Neuronal stem cell (in vitro differentiated cells): ENCODE measurements at regions not wholly inside any gene's neighbourhood (a gene's known extent, or its start where the extent isn't known, plus 50 kb on each side); places are given as distances from the start of the nearest gene placed in this dataset.
"Not testable (repeated sequence)": the region's sequence is repeated elsewhere in the genome, so short reads cannot be mapped to it uniquely, and the experiment has no call there.

Experiments used
- DNase-seq: peaks from one replicate; pipeline ENCODE4 v3.0.0-alpha.2; 2013; ENCODE audit warnings: low spot score
- H2AFZ ChIP-seq: one replicate; pipeline ENCODE4 v1.6.1; 2013; ENCODE audit warnings: mild to moderate bottlenecking, low read length, inconsistent platforms
- H2AK5ac ChIP-seq: 2 replicates; pipeline ENCODE4 v1.6.1; 2013; ENCODE audit warnings: low read depth, mild to moderate bottlenecking, inconsistent platforms, low read length, moderate library complexity, mixed read lengths
- H2BK120ac ChIP-seq: 2 replicates; pipeline ENCODE4 v1.6.1; 2013; ENCODE audit warnings: low read depth, mild to moderate bottlenecking, inconsistent platforms, low read length, moderate library complexity, mixed read lengths
- H2BK12ac ChIP-seq: one replicate; pipeline ENCODE4 v1.6.1; 2013; ENCODE audit warnings: low read length, inconsistent platforms
- H2BK15ac ChIP-seq: 2 replicates; pipeline ENCODE4 v1.6.1; 2013; ENCODE audit warnings: mild to moderate bottlenecking, low read length, inconsistent platforms, mixed read lengths
- H2BK5ac ChIP-seq: one replicate; pipeline ENCODE4 v1.6.1; 2013; ENCODE audit warnings: inconsistent platforms, mild to moderate bottlenecking, low read length, moderate library complexity
- H3K14ac ChIP-seq: one replicate; pipeline ENCODE4 v1.6.1; 2013; ENCODE audit warnings: low read length, inconsistent platforms
- H3K18ac ChIP-seq: 2 replicates; pipeline ENCODE4 v1.6.1; 2013; ENCODE audit warnings: low read length, inconsistent platforms
- H3K23ac ChIP-seq: 2 replicates; pipeline ENCODE4 v1.6.1; 2013; ENCODE audit warnings: low read depth, mild to moderate bottlenecking, mixed read lengths, low read length, inconsistent platforms; ENCODE audit not compliant: poor library complexity
- H3K27ac ChIP-seq: replicated peaks from 3 replicates; pipeline ENCODE4 v1.5.1; 2013; ENCODE audit warnings: low read length, inconsistent platforms
- H3K27me3 ChIP-seq, 3 experiments: 2 replicates each; pipeline ENCODE4 v1.6.1; 2013; ENCODE audit warnings: low read length in 3 of 3, mild to moderate bottlenecking in 2 of 3, inconsistent platforms in 1 of 3, low read depth in 1 of 3, mixed read lengths in 1 of 3, moderate library complexity in 1 of 3; ENCODE audit not compliant: control insufficient read depth in 3 of 3, insufficient read depth in 3 of 3
- H3K36me3 ChIP-seq, 2 donors: replicated peaks in 1 of 2; 2 replicates each; pipeline ENCODE4 v1.6.1; 2013; ENCODE audit warnings: low read length in 2 of 2; ENCODE audit not compliant: control insufficient read depth in 2 of 2, insufficient read depth in 2 of 2
- H3K4ac ChIP-seq: 2 replicates; pipeline ENCODE4 v1.6.1; 2013; ENCODE audit warnings: inconsistent platforms, mild to moderate bottlenecking, low read length, moderate library complexity
- H3K4me1 ChIP-seq, 2 donors: 1 replicate in 1 of 2; 2 replicates in 1 of 2; pipeline ENCODE4 v1.6.1; 2013; ENCODE audit warnings: low read length in 2 of 2, low read depth in 1 of 2; ENCODE audit not compliant: control insufficient read depth in 2 of 2, insufficient read depth in 1 of 2
- H3K4me2 ChIP-seq: one replicate; pipeline ENCODE4 v1.6.1; 2013; ENCODE audit warnings: mild to moderate bottlenecking, low read length, inconsistent platforms; ENCODE audit not compliant: insufficient read depth, poor library complexity, severe bottlenecking
- H3K4me3 ChIP-seq, 2 donors: 2 replicates each; pipeline ENCODE4 v1.5.1; 2013; ENCODE audit warnings: low read length in 2 of 2, mild to moderate bottlenecking in 2 of 2, inconsistent platforms in 1 of 2, moderate library complexity in 1 of 2
- H3K79me1 ChIP-seq: one replicate; pipeline ENCODE4 v1.6.1; 2013; ENCODE audit warnings: low read depth, mild to moderate bottlenecking, inconsistent platforms, low read length, moderate library complexity
- H3K9ac ChIP-seq: one replicate; pipeline ENCODE4 v1.6.1; 2013; ENCODE audit warnings: mild to moderate bottlenecking, low read depth, low read length, inconsistent platforms; ENCODE audit not compliant: poor library complexity
- H3K9me3 ChIP-seq, 2 donors: replicated peaks in 1 of 2; 2 replicates each; pipeline versions ENCODE3 to v1.6.1; 2013; ENCODE audit warnings: low read length in 2 of 2, mild to moderate bottlenecking in 2 of 2, inconsistent platforms in 1 of 2, low read depth in 1 of 2, mixed read lengths in 1 of 2, moderate library complexity in 1 of 2; ENCODE audit not compliant: control insufficient read depth in 2 of 2, insufficient read depth in 1 of 2
- H4K8ac ChIP-seq: one replicate; pipeline ENCODE4 v1.6.1; 2013; ENCODE audit warnings: low read depth, mild to moderate bottlenecking, inconsistent platforms, low read length, moderate library complexity
- H4K91ac ChIP-seq: one replicate; pipeline ENCODE4 v1.6.1; 2013; ENCODE audit warnings: low read length, low read depth, mild to moderate bottlenecking, inconsistent platforms; ENCODE audit not compliant: poor library complexity
- WGBS, 2 donors: extraction: QIAGEN DNeasy Blood & Tissue Kit; methylation state at CpG; one replicate each; pipeline ENCODE4 v1.1.7; 2013; ENCODE audit warnings: missing lambda C conversion rate in 2 of 2, mixed read lengths in 1 of 2; ENCODE audit not compliant: insufficient read length in 2 of 2, insufficient replicate concordance in 1 of 2; ENCODE audit errors: extremely low coverage in 2 of 2; 5-methylcytosine and 5-hydroxymethylcytosine counted together

- H3K27me3 ChIP-seq, result no peaks in the 10 kb centered on the region
- no peak for DNase-seq
- no peak overlapping the region for H3K14ac ChIP-seq
- H2BK12ac ChIP-seq, result no peak overlapping the region
- H4K91ac ChIP-seq, result no peak overlapping the region
- H2AFZ ChIP-seq, result no peak overlapping the region
- no peak overlapping the region for H2BK5ac ChIP-seq
- H2AK5ac ChIP-seq, result no peak overlapping the region
- no peak overlapping the region for H3K18ac ChIP-seq
- no peak overlapping the region for H3K27ac ChIP-seq
- H3K79me1 ChIP-seq, result no peaks in the 10 kb centered on the region
- H2BK120ac ChIP-seq, result no peak overlapping the region
- H4K8ac ChIP-seq, result no peak overlapping the region
- H3K4me2 ChIP-seq, result no peak overlapping the region
- H3K4ac ChIP-seq, result no peak overlapping the region
- H3K36me3 ChIP-seq, result no peaks in the 10 kb centered on the region
- no peak overlapping the region for H3K23ac ChIP-seq
- H3K4me3 ChIP-seq, result no peak overlapping the region
- no peak overlapping the region for H2BK15ac ChIP-seq
- no CpG with 5 or more reads among the region's 3 CpGs for WGBS, 2 donors
- no peaks in the 10 kb centered on the region for H3K9me3 ChIP-seq
- no peaks in the 10 kb centered on the region for H3K4me1 ChIP-seq
- H3K9ac ChIP-seq, result no peak overlapping the region
Observed at GRCh38 chrX:118271775-118272174, 74.1 kb upstream of the WDR44 start.

- H2BK120ac ChIP-seq, result no peak overlapping the region
- H3K4me1 ChIP-seq, result no peaks in the 10 kb centered on the region
- no peak overlapping the region for H3K23ac ChIP-seq
- H3K79me1 ChIP-seq, result no peaks in the 10 kb centered on the region
- H3K9me3 ChIP-seq, result no peaks in the 10 kb centered on the region
- H3K27me3 ChIP-seq, result no peaks in the 10 kb centered on the region
- H3K9ac ChIP-seq, result no peak overlapping the region
- H2AK5ac ChIP-seq, result no peak overlapping the region
- no peak overlapping the region for H4K91ac ChIP-seq
- no peak overlapping the region for H2BK12ac ChIP-seq
- H3K18ac ChIP-seq, result no peak overlapping the region
- H3K36me3 ChIP-seq, result no peaks in the 10 kb centered on the region
- no peak overlapping the region for H2BK15ac ChIP-seq
- no peak for DNase-seq
- no peak overlapping the region for H2AFZ ChIP-seq
- H4K8ac ChIP-seq, result no peak overlapping the region
- H3K4ac ChIP-seq, result no peak overlapping the region
- H3K4me3 ChIP-seq, result no peak overlapping the region
- H2BK5ac ChIP-seq, result no peak overlapping the region
- no peak overlapping the region for H3K27ac ChIP-seq
- H3K14ac ChIP-seq, result no peak overlapping the region
- no peak overlapping the region for H3K4me2 ChIP-seq
Observed at GRCh38 chrX:118272242-118272641, 73.7 kb upstream of the WDR44 start.

- Histone ChIP-seq H3K23ac (no peak overlapping the region), H3K4ac (no peak overlapping the region), H4K8ac (no peak overlapping the region), H2BK120ac (no peak overlapping the region), H2BK12ac (no peak overlapping the region), H3K4me1 (no peaks in the 10 kb centered on the region), H2BK5ac (no peak overlapping the region), H3K14ac (no peak overlapping the region), H3K9me3 (no peaks in the 10 kb centered on the region), H3K18ac (no peak overlapping the region), H2AFZ (no peak overlapping the region), H3K27ac (no peak overlapping the region), H3K9ac (no peak overlapping the region), H3K79me1 (no peaks in the 10 kb centered on the region), H3K36me3 (no peaks in the 10 kb centered on the region), H2BK15ac (no peak overlapping the region), H2AK5ac (no peak overlapping the region), H3K4me2 (no peak overlapping the region), H3K4me3 (no peak overlapping the region), H4K91ac (no peak overlapping the region), H3K27me3 (no peaks in the 10 kb centered on the region)
- DNase-seq, result no peak
- no CpG with 5 or more reads among the region's 4 CpGs for WGBS, 2 donors
Observed at GRCh38 chrX:118286066-118286762, 59.7 kb upstream of the WDR44 start.

GRCh38 chrX:118295818-118296217 is 50.1 kb upstream of the WDR44 start:
- H3K36me3 ChIP-seq, H3K4ac ChIP-seq, H3K4me1 ChIP-seq, H3K14ac ChIP-seq, H4K8ac ChIP-seq, H2AK5ac ChIP-seq, H4K91ac ChIP-seq, H3K23ac ChIP-seq, H3K9me3 ChIP-seq, H2BK5ac ChIP-seq, H3K27ac ChIP-seq, H3K9ac ChIP-seq, H3K4me2 ChIP-seq, H2BK120ac ChIP-seq, H3K18ac ChIP-seq, H2BK15ac ChIP-seq, H3K79me1 ChIP-seq, DNase-seq, H2BK12ac ChIP-seq, H3K4me3 ChIP-seq, H2AFZ ChIP-seq, H3K27me3 ChIP-seq: not testable (repeated sequence)
- WGBS, 2 donors, result no CpG with 5 or more reads among the region's 1 CpG
